GM12865 (cell line): ENCODE measurements at regions not wholly inside any gene's neighbourhood (a gene's known extent, or its start where the extent isn't known, plus 50 kb on each side); places are given as distances from the start of the nearest gene placed in this dataset.

Source experiments
- DNase-seq: peaks from one replicate; pipeline ENCODE4 v3.0.0; 2010; ENCODE audit warnings: low read depth
- H3K4me3 ChIP-seq: 2 replicates; pipeline ENCODE4 v1.5.1; 2011; ENCODE audit warnings: mild to moderate bottlenecking, low read depth, low read length, control low read depth
- CTCF ChIP-seq: IDR thresholded peaks from 2 replicates; pipeline ENCODE4 v1.5.1; 2011; ENCODE audit warnings: low read length, control low read depth, low read depth, inconsistent platforms; ENCODE audit not compliant: insufficient read depth; ENCODE audit errors: missing control alignments

DNA sequence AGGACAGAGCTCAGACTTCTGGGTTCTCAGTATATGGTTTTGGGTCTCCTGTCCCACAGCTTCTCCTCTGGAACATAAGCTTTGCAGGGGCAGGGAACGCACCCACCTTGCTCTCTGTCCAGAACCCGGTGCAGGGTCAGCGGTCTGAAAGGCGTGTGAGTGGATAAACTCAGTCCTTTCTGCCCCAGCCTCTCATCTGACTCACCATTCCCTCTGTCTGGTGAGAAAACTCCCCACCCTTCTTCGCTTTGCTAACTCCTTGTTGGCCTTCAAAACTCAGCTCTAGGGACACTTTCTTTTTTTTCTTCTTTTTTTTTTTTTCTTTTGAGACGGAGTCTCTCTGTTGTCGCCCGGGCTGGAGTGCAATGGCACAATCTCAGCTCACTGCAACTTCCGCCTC lies 68.9 kb upstream of the NUP50 start:
- DNase-seq: no peak
- TF ChIP-seq CTCF: no peak
- no peak overlapping the region for H3K4me3 ChIP-seq

GRCh38 chr22:45096256-45096907 lies 67.3 kb upstream of the NUP50 start:
- peak; percentile 58 for DNase-seq
- peak; percentile 94 for TF ChIP-seq CTCF
- no peak overlapping the region for H3K4me3 ChIP-seq

GRCh38 chr22:45097061-45097460 lies 66.7 kb upstream of the NUP50 start:
- TF ChIP-seq CTCF: no peak
- H3K4me3 ChIP-seq: no peak overlapping the region
- DNase-seq: no peak

GRCh38 chr22:45098056-45098455 lies 65.7 kb upstream of the NUP50 start:
- no peak for DNase-seq
- no peak for TF ChIP-seq CTCF

GRCh38 chr22:45099961-45100360 lies 63.8 kb upstream of the NUP50 start:
- DNase-seq: no peak
- H3K4me3 ChIP-seq: no peak overlapping the region
- TF ChIP-seq CTCF: no peak

More at GRCh38 chr22:45098056-45098455, 65.7 kb upstream of the NUP50 start:
- no peak overlapping the region for H3K4me3 ChIP-seq

DNA sequence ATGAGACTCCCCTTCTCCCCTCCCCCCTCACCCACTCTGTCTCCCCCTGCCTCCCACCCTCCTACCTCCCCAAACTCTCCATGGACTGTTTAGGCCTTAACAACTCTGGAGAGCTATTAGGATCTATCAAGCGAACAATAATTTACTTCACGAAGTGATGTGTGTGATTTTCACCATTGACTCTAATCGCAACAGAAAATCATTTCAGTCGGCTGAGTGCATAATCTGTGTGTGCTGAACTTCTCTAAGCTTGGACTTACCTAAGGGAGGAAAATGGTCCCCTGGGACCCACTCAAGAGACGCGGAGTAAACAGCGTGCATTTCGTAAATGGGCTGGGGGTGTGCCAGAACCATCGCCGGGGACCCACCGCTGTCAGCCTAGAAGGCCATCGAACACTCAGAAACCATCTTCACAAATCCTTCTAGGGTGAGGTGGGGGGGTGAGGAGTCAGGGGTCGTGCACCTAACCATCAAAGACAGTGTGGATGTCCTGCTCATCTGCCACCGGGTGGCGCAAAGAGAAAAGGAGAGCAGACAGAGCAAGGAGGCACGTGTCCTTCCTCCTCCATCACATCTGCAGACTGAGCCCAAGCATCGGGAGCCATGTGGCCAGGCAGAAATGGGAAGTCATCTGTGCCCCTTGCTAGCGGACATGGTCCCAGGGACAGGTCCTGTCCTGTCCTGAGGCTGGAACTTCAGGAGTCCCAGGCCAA lies 62.1 kb upstream of the NUP50 start:
- peak; percentile 73 for DNase-seq
- TF ChIP-seq CTCF: peak; percentile 54
- H3K4me3 ChIP-seq: no peak overlapping the region
